CD4-positive, alpha-beta T cell (primary cell): ENCODE measurements at regions not wholly inside any gene's neighbourhood (a gene's known extent, or its start where the extent isn't known, plus 50 kb on each side); places are given as distances from the start of the nearest gene placed in this dataset.

Source experiments
- ATAC-seq: fragments of 200-7000 bp; cut with Tn5 transposase; one replicate; pipeline ENCODE4 v1.10.0; 2022; ENCODE audit warnings: mild to moderate bottlenecking; ENCODE audit not compliant: poor library complexity
- CTCF ChIA-PET: fragments of 350-600 bp; sonication (Branson Sonifier 250); formaldehyde crosslinking; loops from one replicate; lab custom pipeline; 2021; ENCODE audit warnings: antibody characterized with exemption, inconsistent platforms; lab: Charles Lee
- POLR2A ChIA-PET: fragments of 350-600 bp; sonication (Branson Sonifier 250); formaldehyde crosslinking; loops from one replicate; lab custom pipeline; 2021; ENCODE audit warnings: antibody characterized with exemption, inconsistent platforms; lab: Charles Lee
- DNase-seq, 14 experiments: peaks; one replicate each; pipeline ENCODE4 v3.0.0-alpha.2; 2013 to 2020; ENCODE audit warnings: mixed read lengths in 2 of 14
- H3K27ac ChIP-seq, 2 donors: one replicate each; pipeline versions ENCODE4 v1.5.1 to v1.7.0; 2013; ENCODE audit warnings: low read length in 2 of 2, low read depth in 1 of 2, mild to moderate bottlenecking in 1 of 2
- H3K27me3 ChIP-seq, 2 experiments: 1 replicate in 1 of 2; 2 replicates in 1 of 2; pipeline versions ENCODE4 v1.6.1 to v1.7.0; 2013; ENCODE audit warnings: low read length in 2 of 2, control low read depth in 1 of 2, mild to moderate bottlenecking in 1 of 2, moderate library complexity in 1 of 2; ENCODE audit not compliant: insufficient read depth in 2 of 2, control insufficient read depth in 1 of 2
- H3K36me3 ChIP-seq: one replicate; pipeline ENCODE4 v1.6.1; 2013; ENCODE audit warnings: low read length, control low read depth; ENCODE audit not compliant: insufficient read depth
- H3K4me1 ChIP-seq: one replicate; pipeline ENCODE4 v1.6.1; 2013; ENCODE audit warnings: low read length, control low read depth; ENCODE audit not compliant: insufficient read depth
- H3K4me3 ChIP-seq: one replicate; pipeline ENCODE4 v1.5.1; 2013; ENCODE audit warnings: mild to moderate bottlenecking, low read length, moderate library complexity
- H3K9me3 ChIP-seq, 2 experiments: 1 replicate in 1 of 2; 2 replicates in 1 of 2; pipeline versions ENCODE4 v1.6.1 to v1.7.0; 2013; ENCODE audit warnings: low read length in 2 of 2, mild to moderate bottlenecking in 2 of 2, control low read depth in 1 of 2, moderate library complexity in 1 of 2; ENCODE audit not compliant: control insufficient read depth in 1 of 2, insufficient read depth in 1 of 2
- H3K27ac Mint-ChIP-seq: one replicate; pipeline ENCODE4 v1.8.0; 2020; ENCODE audit warnings: mixed read lengths
- H3K27me3 Mint-ChIP-seq: one replicate; pipeline ENCODE4 v1.8.0; 2021; ENCODE audit warnings: mixed read lengths
- H3K36me3 Mint-ChIP-seq: one replicate; pipeline ENCODE4 v1.8.0; 2021; ENCODE audit warnings: low read depth, mixed read lengths
- H3K4me1 Mint-ChIP-seq: one replicate; pipeline ENCODE4 v1.8.0; 2021; ENCODE audit warnings: low read depth, mixed read lengths
- H3K4me3 Mint-ChIP-seq: one replicate; pipeline ENCODE4 v1.8.0; 2020; ENCODE audit warnings: mild to moderate bottlenecking, mixed read lengths
- H3K9me3 Mint-ChIP-seq: one replicate; pipeline ENCODE4 v1.8.0; 2020; ENCODE audit warnings: mixed read lengths
- CTCF ChIP-seq: fragments of 200-600 bp; IDR thresholded peaks from one replicate; pipeline ENCODE4 v1.8.0; 2022; ENCODE audit warnings: antibody characterized with exemption, mild to moderate bottlenecking
- intact Hi-C, 2 experiments: fragments of 100-400 bp; cut with DNase I in 1 of 2; cut with micrococcal nuclease in 1 of 2; formaldehyde crosslinking; loops; one replicate each; pipeline versions ENCODE4 v1.15.1 to v1.9.0; 2023 to 2025; cut with DNase I, micrococcal nuclease

DNA sequence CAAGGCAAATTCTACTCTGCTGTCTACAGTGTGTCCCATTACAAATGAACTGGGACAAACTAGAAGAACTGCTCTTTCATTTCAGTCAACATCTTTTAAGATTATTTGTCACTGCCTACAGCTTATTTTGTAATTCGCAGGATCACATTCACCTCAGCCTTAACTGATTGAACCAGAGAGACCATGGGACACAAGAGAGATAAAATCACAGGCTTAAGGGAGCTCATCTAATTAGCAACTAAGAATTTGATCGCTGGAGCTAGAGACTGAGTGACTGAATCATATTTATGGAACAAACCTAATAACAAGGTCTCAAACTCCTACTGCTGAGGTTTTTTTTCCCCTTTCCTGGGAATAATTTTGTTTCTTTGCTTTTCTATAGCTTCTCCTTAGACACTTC is 898.2 kb downstream of the PCDH18 start:
- no peak for TF ChIP-seq CTCF
- Histone ChIP-seq H3K27ac (no peak overlapping the region), H3K4me1 (no peaks in the 10 kb centered on the region), H3K36me3 (no peaks in the 10 kb centered on the region), H3K9me3 (peaks cover 0 to 9% of the 10 kb centered on the region in 2 experiments), H3K27me3 (no peaks in the 10 kb centered on the region), H3K4me3 (no peak overlapping the region)
- Mint-ChIP-seq H3K27ac (no peak overlapping the region), H3K36me3 (no peaks in the 10 kb centered on the region), H3K4me1 (no peaks in the 10 kb centered on the region), H3K27me3 (no peaks in the 10 kb centered on the region), H3K9me3 (no peaks in the 10 kb centered on the region), H3K4me3 (no peak overlapping the region)
- intact Hi-C loops, result no loop called here
- CTCF ChIA-PET, result no interaction called here
- ATAC-seq (no peak), DNase-seq (no peak)
- POLR2A ChIA-PET, result no interaction called here

DNA sequence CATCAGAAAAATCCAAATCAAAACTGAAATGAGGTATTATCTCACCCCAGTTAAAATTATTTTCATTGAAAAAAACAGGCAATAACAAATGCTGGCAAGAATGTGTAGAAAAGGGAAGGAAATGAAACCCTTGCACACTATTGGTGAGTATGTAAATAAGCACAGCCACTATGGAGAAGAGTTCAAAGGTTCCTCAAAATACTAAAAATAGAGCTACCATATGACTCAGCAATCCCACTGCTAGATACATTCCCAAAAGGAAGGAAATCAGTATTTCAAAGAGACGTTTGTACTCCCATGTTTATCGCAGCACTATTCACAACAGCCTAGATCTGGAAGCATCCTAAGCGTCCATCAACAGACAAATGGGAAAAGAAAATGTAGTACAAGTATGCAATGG is 932.4 kb downstream of the PCDH18 start:
- intact Hi-C loops, result no loop called here
- Histone ChIP-seq H3K27ac (no peak overlapping the region), H3K4me3 (no peak overlapping the region), H3K27me3 (no peaks in the 10 kb centered on the region), H3K4me1 (no peaks in the 10 kb centered on the region), H3K9me3 (peaks cover 2 to 5% of the 10 kb centered on the region in 2 experiments), H3K36me3 (no peaks in the 10 kb centered on the region)
- H3K4me3 Mint-ChIP-seq, result no peak overlapping the region
- no peak overlapping the region for H3K27ac Mint-ChIP-seq
- no peaks in the 10 kb centered on the region for H3K4me1 Mint-ChIP-seq
- ATAC-seq (no peak), DNase-seq (no peak)
- TF ChIP-seq CTCF, result no peak
- H3K36me3 Mint-ChIP-seq, result no peaks in the 10 kb centered on the region
- no peaks in the 10 kb centered on the region for H3K27me3 Mint-ChIP-seq
- H3K9me3 Mint-ChIP-seq, result peaks cover 15% of the 10 kb centered on the region
- ChIA-PET POLR2A (no interaction called here), CTCF (no interaction called here)

DNA sequence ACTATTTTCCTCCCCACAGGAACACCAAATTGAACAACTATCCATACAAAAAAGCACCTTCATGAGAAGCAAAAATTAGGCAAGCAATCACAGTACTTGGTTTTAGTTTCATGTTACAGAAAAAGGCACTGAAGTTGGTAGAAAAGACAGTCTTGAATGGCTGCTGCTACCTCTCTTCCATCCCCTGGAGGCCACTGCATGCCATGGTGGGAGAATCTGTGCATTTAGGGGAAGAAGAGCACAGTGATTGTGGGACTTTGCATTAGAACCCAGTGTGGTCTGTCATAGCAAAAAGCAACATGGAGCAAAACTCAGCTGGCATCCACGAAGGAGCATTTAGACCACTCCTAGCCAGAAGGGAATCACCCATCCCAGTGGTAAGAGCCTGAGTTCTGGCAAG is 941.9 kb downstream of the PCDH18 start:
- Mint-ChIP-seq H3K4me1 (no peaks in the 10 kb centered on the region), H3K36me3 (no peaks in the 10 kb centered on the region), H3K4me3 (no peak overlapping the region), H3K9me3 (peaks cover 11% of the 10 kb centered on the region), H3K27me3 (no peaks in the 10 kb centered on the region), H3K27ac (no peak overlapping the region)
- Histone ChIP-seq H3K4me3 (no peak overlapping the region), H3K4me1 (no peaks in the 10 kb centered on the region), H3K27ac (no peak overlapping the region), H3K27me3 (no peaks in the 10 kb centered on the region), H3K9me3 (peaks cover 0 to 3% of the 10 kb centered on the region in 2 experiments), H3K36me3 (no peaks in the 10 kb centered on the region)
- POLR2A ChIA-PET, result no interaction called here
- DNase-seq, result no peak
- intact Hi-C loops, result no loop called here
- CTCF ChIA-PET, result no interaction called here
- ATAC-seq, result no peak
- TF ChIP-seq CTCF, result no peak
